ENCODE measurements at regions not wholly inside any gene's neighbourhood (a gene's known extent, or its start where the extent isn't known, plus 50 kb on each side); places are given as distances from the start of the nearest gene placed in this dataset.

DNA sequence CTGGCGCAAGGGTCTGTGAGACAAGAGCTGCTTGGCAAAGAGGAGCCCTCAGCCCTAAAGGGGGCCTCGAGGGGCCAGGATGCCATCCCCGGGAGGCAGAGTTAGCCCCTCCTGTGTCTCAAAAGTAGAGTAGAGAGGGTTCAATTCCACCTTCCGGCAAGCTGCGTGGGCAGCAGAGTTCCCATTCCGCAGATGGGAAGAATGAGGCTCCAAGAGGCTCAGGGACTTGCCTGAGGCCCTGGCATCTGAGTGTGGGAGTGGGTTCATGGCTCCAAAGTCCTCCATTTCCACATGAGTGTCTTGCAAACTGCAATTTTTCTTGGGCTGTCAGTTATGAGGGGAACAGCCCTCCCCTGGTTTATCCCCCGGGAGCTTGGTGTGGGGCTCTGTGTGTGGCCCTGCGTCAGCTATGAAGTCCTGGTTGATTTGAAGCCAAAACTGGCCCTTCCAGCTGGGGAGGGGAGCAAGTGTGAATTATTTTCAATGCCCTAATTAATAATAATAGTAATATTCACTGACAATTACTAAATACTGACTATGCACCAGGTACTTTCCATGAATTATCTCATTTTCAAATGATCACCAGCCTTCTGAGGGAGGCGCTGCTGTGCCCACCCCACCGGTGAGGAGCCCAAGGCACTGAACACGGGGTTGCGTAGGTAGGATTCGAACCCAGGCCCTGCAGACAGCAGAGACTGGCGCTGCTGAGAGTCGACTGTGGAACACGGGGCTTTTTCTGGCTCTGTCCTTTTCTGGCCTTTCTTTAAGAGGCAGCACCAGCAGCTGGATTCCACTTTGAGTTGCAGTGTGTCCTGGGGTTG, 153.0 kb upstream of the PTPN1 start:
- no peak for DNase-seq (ENCODE audit: low read depth, low spot score)
- ChIA-PET POLR2A (no interaction called here), CTCF (no interaction called here)
- no peak overlapping the region for H3K4me3 ChIP-seq (ENCODE audit: low read depth, low read length)
- TF ChIP-seq, protein P1, sequence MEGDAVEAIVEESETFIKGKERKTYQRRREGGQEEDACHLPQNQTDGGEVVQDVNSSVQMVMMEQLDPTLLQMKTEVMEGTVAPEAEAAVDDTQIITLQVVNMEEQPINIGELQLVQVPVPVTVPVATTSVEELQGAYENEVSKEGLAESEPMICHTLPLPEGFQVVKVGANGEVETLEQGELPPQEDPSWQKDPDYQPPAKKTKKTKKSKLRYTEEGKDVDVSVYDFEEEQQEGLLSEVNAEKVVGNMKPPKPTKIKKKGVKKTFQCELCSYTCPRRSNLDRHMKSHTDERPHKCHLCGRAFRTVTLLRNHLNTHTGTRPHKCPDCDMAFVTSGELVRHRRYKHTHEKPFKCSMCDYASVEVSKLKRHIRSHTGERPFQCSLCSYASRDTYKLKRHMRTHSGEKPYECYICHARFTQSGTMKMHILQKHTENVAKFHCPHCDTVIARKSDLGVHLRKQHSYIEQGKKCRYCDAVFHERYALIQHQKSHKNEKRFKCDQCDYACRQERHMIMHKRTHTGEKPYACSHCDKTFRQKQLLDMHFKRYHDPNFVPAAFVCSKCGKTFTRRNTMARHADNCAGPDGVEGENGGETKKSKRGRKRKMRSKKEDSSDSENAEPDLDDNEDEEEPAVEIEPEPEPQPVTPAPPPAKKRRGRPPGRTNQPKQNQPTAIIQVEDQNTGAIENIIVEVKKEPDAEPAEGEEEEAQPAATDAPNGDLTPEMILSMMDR (IDR thresholded peaks at IDR 0.05; ENCODE audit: insufficient read depth, low read length, missing control alignments): no peak

DNA sequence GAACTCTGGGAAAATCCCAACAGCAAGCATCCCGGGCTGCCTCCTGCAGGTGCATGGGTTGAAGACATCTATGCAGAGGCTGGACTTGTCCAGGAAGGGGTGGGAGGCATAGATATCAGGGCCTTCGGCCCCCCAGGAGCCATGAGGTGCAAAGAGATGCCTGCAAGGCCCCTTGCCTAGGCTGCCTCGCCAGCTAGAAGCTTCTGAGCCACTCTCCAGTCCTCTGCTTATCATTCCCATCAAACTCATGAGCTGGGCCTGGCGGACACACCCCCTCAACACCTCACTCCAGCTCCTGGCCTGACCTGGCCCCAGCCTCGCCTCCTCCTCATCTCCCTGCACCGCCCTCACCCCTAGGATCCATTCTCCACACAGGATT, 152.4 kb upstream of the PTPN1 start:
- ChIA-PET CTCF (interaction anchor here (0.7 kb wide), 1 partner anchor 158 kb away, joined by 3 read pairs; no protein-coding TSS in a partner anchor), POLR2A (no interaction called here)
- TF ChIP-seq, protein P1 (IDR thresholded peaks at IDR 0.05; ENCODE audit: insufficient read depth, low read length, missing control alignments): no peak
- no peak for DNase-seq (ENCODE audit: low read depth, low spot score)
- no peak overlapping the region for H3K4me3 ChIP-seq (ENCODE audit: low read depth, low read length)

DNA sequence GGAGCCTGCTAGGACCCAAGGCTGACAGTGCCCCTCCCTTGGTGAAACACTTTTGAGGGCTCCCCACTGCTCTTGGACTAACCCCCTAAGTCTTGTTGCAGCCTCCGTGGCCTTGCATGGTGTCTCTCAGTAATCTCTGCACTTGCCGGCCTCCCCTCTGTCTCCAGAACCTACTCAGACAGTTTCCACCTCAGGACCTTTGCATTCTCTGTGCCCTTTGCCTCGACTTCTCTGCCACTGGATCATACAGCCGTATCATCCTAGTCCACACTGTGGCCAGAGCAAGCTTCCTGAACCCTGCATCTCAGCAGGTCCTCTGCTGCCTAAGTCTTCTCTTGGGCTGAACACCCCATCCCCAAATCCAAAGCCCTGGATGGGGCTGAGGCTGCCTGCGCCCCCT, 152.0 kb upstream of the PTPN1 start:
- H3K4me3 ChIP-seq (ENCODE audit: low read depth, low read length): no peak overlapping the region
- no peak for DNase-seq (ENCODE audit: low read depth, low spot score)
- TF ChIP-seq, protein P1 (IDR thresholded peaks at IDR 0.05; ENCODE audit: insufficient read depth, low read length, missing control alignments): no peak
- ChIA-PET CTCF (interaction anchor here (0.7 kb wide), 1 partner anchor 158 kb away, joined by 3 read pairs; no protein-coding TSS in a partner anchor), POLR2A (no interaction called here)

- ChIA-PET CTCF (no interaction called here), POLR2A (no interaction called here)
- TF ChIP-seq, protein P1 (IDR thresholded peaks at IDR 0.05; ENCODE audit: insufficient read depth, low read length, missing control alignments): no peak
- H3K4me3 ChIP-seq (ENCODE audit: low read depth, low read length): no peak overlapping the region
- no peak for DNase-seq (ENCODE audit: low read depth, low spot score)
These were observed 151.2 kb upstream of the PTPN1 start for GRCh38 chr20:50358971-50359370.

GRCh38 chr20:50359607-50360217, 150.5 kb upstream of the PTPN1 start:
- TF ChIP-seq, protein P1 (IDR thresholded peaks at IDR 0.05; ENCODE audit: insufficient read depth, low read length, missing control alignments): no peak
- no peak overlapping the region for H3K4me3 ChIP-seq (ENCODE audit: low read depth, low read length)
- POLR2A ChIA-PET: no interaction called here
- CTCF ChIA-PET: no interaction called here
- DNase-seq (ENCODE audit: low read depth, low spot score): no peak

- CTCF ChIA-PET: no interaction called here
- no peak for DNase-seq (ENCODE audit: low read depth, low spot score)
- no peak overlapping the region for H3K4me3 ChIP-seq (ENCODE audit: low read depth, low read length)
- POLR2A ChIA-PET: no interaction called here
- TF ChIP-seq, protein P1 (IDR thresholded peaks at IDR 0.05; ENCODE audit: insufficient read depth, low read length, missing control alignments): no peak
These were observed 149.9 kb upstream of the PTPN1 start for GRCh38 chr20:50360218-50360672.

Data from AG04449 (cell line).